T-helper 1 cell treated with Interleukin-12 subunit alpha and Interleukin-12 subunit beta and Interleukin-4 antibody, amounts not matched to agents 30 μg/mL and 1 μg/mL, for 36 hours (primary cell): ENCODE measurements at regions not wholly inside any gene's neighbourhood (a gene's known extent, or its start where the extent isn't known, plus 50 kb on each side); places are given as distances from the start of the nearest gene placed in this dataset.
"Not testable (repeated sequence)": the region's sequence is repeated elsewhere in the genome, so short reads cannot be mapped to it uniquely, and the experiment has no call there.

Experiments
- H3K27ac Mint-ChIP-seq: one replicate; pipeline ENCODE4 v1.8.0; 2021; ENCODE audit warnings: mild to moderate bottlenecking, mixed read lengths
- H3K27me3 Mint-ChIP-seq: one replicate; pipeline ENCODE4 v1.8.0; 2021; ENCODE audit warnings: low read depth, mixed read lengths
- H3K36me3 Mint-ChIP-seq: one replicate; pipeline ENCODE4 v1.8.0; 2021; ENCODE audit warnings: low read depth, mixed read lengths
- H3K4me1 Mint-ChIP-seq: one replicate; pipeline ENCODE4 v1.8.0; 2021; ENCODE audit warnings: low read depth, mixed read lengths
- H3K4me3 Mint-ChIP-seq: one replicate; pipeline ENCODE4 v1.8.0; 2021; ENCODE audit warnings: mild to moderate bottlenecking, moderate library complexity, mixed read lengths
- H3K9me3 Mint-ChIP-seq: one replicate; pipeline ENCODE4 v1.8.0; 2021; ENCODE audit warnings: mixed read lengths

- H3K9me3 Mint-ChIP-seq = peaks cover 6% of the 10 kb centered on the region
- no peak overlapping the region for H3K4me3 Mint-ChIP-seq
- H3K27ac Mint-ChIP-seq = no peak overlapping the region
- H3K27me3 Mint-ChIP-seq = peaks cover 4% of the 10 kb centered on the region
- no peaks in the 10 kb centered on the region for H3K4me1 Mint-ChIP-seq
- H3K36me3 Mint-ChIP-seq = no peaks in the 10 kb centered on the region
Observed at GRCh38 chr3:15979495-15979894, 181.7 kb upstream of the ANKRD28 start.

- peaks cover 6% of the 10 kb centered on the region for H3K9me3 Mint-ChIP-seq
- no peak overlapping the region for H3K4me3 Mint-ChIP-seq
- no peaks in the 10 kb centered on the region for H3K4me1 Mint-ChIP-seq
- H3K36me3 Mint-ChIP-seq = no peaks in the 10 kb centered on the region
- H3K27ac Mint-ChIP-seq = no peak overlapping the region
- peaks cover 4% of the 10 kb centered on the region for H3K27me3 Mint-ChIP-seq
Observed at GRCh38 chr3:15979900-15980299, 182.1 kb upstream of the ANKRD28 start.

- no peaks in the 10 kb centered on the region for H3K4me1 Mint-ChIP-seq
- peaks cover 6% of the 10 kb centered on the region for H3K9me3 Mint-ChIP-seq
- peaks cover 4% of the 10 kb centered on the region for H3K27me3 Mint-ChIP-seq
- H3K36me3 Mint-ChIP-seq = no peaks in the 10 kb centered on the region
- H3K4me3 Mint-ChIP-seq = no peak overlapping the region
- no peak overlapping the region for H3K27ac Mint-ChIP-seq
Observed at GRCh38 chr3:15982243-15982642, 184.5 kb upstream of the ANKRD28 start.

- Mint-ChIP-seq H3K9me3 (peaks cover 9% of the 10 kb centered on the region), H3K36me3 (no peaks in the 10 kb centered on the region)
Observed at GRCh38 chr3:15982667-15983196, 185.0 kb upstream of the ANKRD28 start.

GRCh38 chr3:15983232-15983631, 185.5 kb upstream of the ANKRD28 start:
- H3K9me3 Mint-ChIP-seq = peaks cover 9% of the 10 kb centered on the region
- H3K4me3 Mint-ChIP-seq = no peak overlapping the region
- H3K4me1 Mint-ChIP-seq = no peaks in the 10 kb centered on the region
- H3K27me3 Mint-ChIP-seq = peaks cover 4% of the 10 kb centered on the region
- no peak overlapping the region for H3K27ac Mint-ChIP-seq
- no peaks in the 10 kb centered on the region for H3K36me3 Mint-ChIP-seq

More at GRCh38 chr3:15982667-15983196, 185.0 kb upstream of the ANKRD28 start:
- Mint-ChIP-seq H3K27ac (no peak overlapping the region), H3K27me3 (peaks cover 4% of the 10 kb centered on the region), H3K4me3 (no peak overlapping the region), H3K4me1 (no peaks in the 10 kb centered on the region)

GRCh38 chr3:15983693-15984092, 185.9 kb upstream of the ANKRD28 start:
- H3K36me3 Mint-ChIP-seq = no peaks in the 10 kb centered on the region

GRCh38 chr3:15989419-15989818, 185.1 kb upstream of the GALNT15 start:
- H3K9me3 Mint-ChIP-seq = peaks cover 6% of the 10 kb centered on the region

More at GRCh38 chr3:15983693-15984092, 185.9 kb upstream of the ANKRD28 start:
- H3K27me3 Mint-ChIP-seq = peaks cover 4% of the 10 kb centered on the region
- peaks cover 9% of the 10 kb centered on the region for H3K9me3 Mint-ChIP-seq
- no peak overlapping the region for H3K4me3 Mint-ChIP-seq
- H3K27ac Mint-ChIP-seq = no peak overlapping the region
- H3K4me1 Mint-ChIP-seq = no peaks in the 10 kb centered on the region

GRCh38 chr3:15993660-15994059, 180.8 kb upstream of the GALNT15 start:
- H3K9me3 Mint-ChIP-seq, H3K4me3 Mint-ChIP-seq, H3K27ac Mint-ChIP-seq, H3K4me1 Mint-ChIP-seq, H3K36me3 Mint-ChIP-seq: not testable (repeated sequence)
- peaks cover 23% of the 10 kb centered on the region for H3K27me3 Mint-ChIP-seq

More at GRCh38 chr3:15989419-15989818, 185.1 kb upstream of the GALNT15 start:
- Mint-ChIP-seq H3K4me3 (no peak overlapping the region), H3K4me1 (no peaks in the 10 kb centered on the region), H3K36me3 (no peaks in the 10 kb centered on the region), H3K27ac (no peak overlapping the region), H3K27me3 (peaks cover 23% of the 10 kb centered on the region)

- peaks cover 12% of the 10 kb centered on the region for H3K27me3 Mint-ChIP-seq
- not testable (repeated sequence) for H3K9me3 Mint-ChIP-seq, H3K4me1 Mint-ChIP-seq, H3K36me3 Mint-ChIP-seq, H3K27ac Mint-ChIP-seq, H3K4me3 Mint-ChIP-seq
Observed at GRCh38 chr3:15996496-15996895, 178.0 kb upstream of the GALNT15 start.

- Mint-ChIP-seq H3K36me3 (no peaks in the 10 kb centered on the region), H3K4me3 (no peak overlapping the region), H3K27me3 (peaks cover 12% of the 10 kb centered on the region), H3K27ac (no peak overlapping the region), H3K4me1 (peaks cover 5% of the 10 kb centered on the region), H3K9me3 (peaks cover 4% of the 10 kb centered on the region)
Observed at GRCh38 chr3:15997274-15997943, 177.1 kb upstream of the GALNT15 start.

GRCh38 chr3:15998911-15999310, 175.6 kb upstream of the GALNT15 start:
- Mint-ChIP-seq H3K36me3 (no peaks in the 10 kb centered on the region), H3K9me3 (peaks cover 4% of the 10 kb centered on the region), H3K4me1 (peaks cover 5% of the 10 kb centered on the region), H3K27ac (no peak overlapping the region), H3K4me3 (no peak overlapping the region), H3K27me3 (peaks cover 4% of the 10 kb centered on the region)

GRCh38 chr3:16004812-16005211, 169.7 kb upstream of the GALNT15 start:
- Mint-ChIP-seq H3K27ac (no peak overlapping the region), H3K36me3 (no peaks in the 10 kb centered on the region), H3K9me3 (peaks cover 10% of the 10 kb centered on the region), H3K4me3 (no peak overlapping the region), H3K4me1 (no peaks in the 10 kb centered on the region), H3K27me3 (no peaks in the 10 kb centered on the region)

GRCh38 chr3:16011376-16011775, 163.1 kb upstream of the GALNT15 start:
- H3K4me3 Mint-ChIP-seq = no peak overlapping the region
- peaks cover 4% of the 10 kb centered on the region for H3K27me3 Mint-ChIP-seq
- H3K9me3 Mint-ChIP-seq = peaks cover 6% of the 10 kb centered on the region
- H3K27ac Mint-ChIP-seq = no peak overlapping the region
- no peaks in the 10 kb centered on the region for H3K4me1 Mint-ChIP-seq
- no peaks in the 10 kb centered on the region for H3K36me3 Mint-ChIP-seq

- Mint-ChIP-seq H3K4me3 (no peak overlapping the region), H3K36me3 (no peaks in the 10 kb centered on the region), H3K27ac (no peak overlapping the region), H3K9me3 (peaks cover 6% of the 10 kb centered on the region), H3K4me1 (no peaks in the 10 kb centered on the region), H3K27me3 (peaks cover 4% of the 10 kb centered on the region)
Observed at GRCh38 chr3:16012086-16012485, 162.4 kb upstream of the GALNT15 start.

GRCh38 chr3:16013568-16013967, 160.9 kb upstream of the GALNT15 start:
- Mint-ChIP-seq H3K9me3 (no peaks in the 10 kb centered on the region), H3K27ac (no peak overlapping the region), H3K36me3 (no peaks in the 10 kb centered on the region), H3K4me1 (no peaks in the 10 kb centered on the region), H3K4me3 (no peak overlapping the region), H3K27me3 (peaks cover 7% of the 10 kb centered on the region)
